ENCODE measurements at regions not wholly inside any gene's neighbourhood (a gene's known extent, or its start where the extent isn't known, plus 50 kb on each side); places are given as distances from the start of the nearest gene placed in this dataset.

DNA sequence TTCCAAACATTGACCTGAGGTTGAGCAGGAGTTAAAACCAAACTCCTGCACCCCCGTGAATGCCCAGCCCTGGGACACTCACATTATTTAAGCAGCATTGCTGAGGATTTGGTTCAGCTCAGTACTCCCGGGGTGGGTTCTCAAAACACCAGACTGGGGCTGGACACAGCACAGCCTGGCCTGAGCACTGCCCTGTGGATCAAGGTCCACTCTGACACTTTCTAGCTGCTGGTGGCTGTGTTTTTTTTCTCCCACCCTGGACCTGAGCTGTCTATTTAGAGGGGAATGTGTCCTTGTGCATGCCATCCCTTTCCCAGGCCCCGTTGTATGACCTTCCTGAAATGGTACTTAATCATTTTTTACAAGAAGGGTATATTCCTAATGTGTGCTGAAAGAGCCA, 94.7 kb upstream of the GJB6 start:
- TF ChIP-seq CHD2 (IDR thresholded peaks at IDR 0.05; ENCODE audit: borderline replicate concordance, low read depth, low read length) (no peak), ESRRA (IDR thresholded peaks at IDR 0.05; ENCODE audit: low read length) (no peak), RAD21 (IDR thresholded peaks at IDR 0.05; ENCODE audit: insufficient read depth, low read depth, low read length) (no peak), MYC (IDR thresholded peaks at IDR 0.05; ENCODE audit: insufficient read depth, insufficient read length, insufficient replicate concordance, low read length, severe bottlenecking) (no peak)
